Mesenchymal stem cell (in vitro differentiated cells and primary cell): ENCODE measurements at regions not wholly inside any gene's neighbourhood (a gene's known extent, or its start where the extent isn't known, plus 50 kb on each side); places are given as distances from the start of the nearest gene placed in this dataset.

Experiments used
- DNase-seq: peaks from one replicate; pipeline ENCODE4 v3.0.0-alpha.2; 2013
- H2AFZ ChIP-seq: one replicate; pipeline ENCODE4 v1.6.1; 2013; ENCODE audit warnings: low read depth, mild to moderate bottlenecking, control low read depth, inconsistent platforms, low read length, moderate library complexity
- H2AK5ac ChIP-seq: 2 replicates; pipeline ENCODE4 v1.6.1; 2013; ENCODE audit warnings: low read length, moderate library complexity, mild to moderate bottlenecking, inconsistent platforms; ENCODE audit not compliant: severe bottlenecking
- H2BK120ac ChIP-seq: one replicate; pipeline ENCODE4 v1.6.1; 2013; ENCODE audit warnings: low read depth, mild to moderate bottlenecking, inconsistent platforms, low read length, moderate library complexity
- H2BK12ac ChIP-seq, 2 experiments: one replicate each; pipeline ENCODE4 v1.6.1; 2013; ENCODE audit warnings: inconsistent platforms in 2 of 2, low read length in 2 of 2, mild to moderate bottlenecking in 2 of 2, moderate library complexity in 2 of 2, control low read depth in 1 of 2
- H2BK15ac ChIP-seq: one replicate; pipeline ENCODE4 v1.6.1; 2013; ENCODE audit warnings: mild to moderate bottlenecking, low read depth, inconsistent platforms; ENCODE audit not compliant: poor library complexity, severe bottlenecking
- H2BK5ac ChIP-seq: 2 replicates; pipeline ENCODE4 v1.6.1; 2013; ENCODE audit warnings: low read depth, mild to moderate bottlenecking, low read length, control low read depth, inconsistent platforms; ENCODE audit not compliant: poor library complexity, severe bottlenecking
- H3K14ac ChIP-seq, 2 experiments: one replicate each; pipeline ENCODE4 v1.6.1; 2013; ENCODE audit warnings: inconsistent platforms in 2 of 2, low read length in 2 of 2, control low read depth in 1 of 2, mild to moderate bottlenecking in 1 of 2, moderate library complexity in 1 of 2
- H3K18ac ChIP-seq, 2 experiments: one replicate each; pipeline ENCODE4 v1.6.1; 2013; ENCODE audit warnings: inconsistent platforms in 2 of 2, low read length in 2 of 2, control low read depth in 1 of 2, low read depth in 1 of 2, mild to moderate bottlenecking in 1 of 2
- H3K23ac ChIP-seq, 2 experiments: one replicate each; pipeline ENCODE4 v1.6.1; 2013; ENCODE audit warnings: inconsistent platforms in 2 of 2, low read length in 2 of 2, mild to moderate bottlenecking in 2 of 2, moderate library complexity in 2 of 2, control low read depth in 1 of 2
- H3K27ac ChIP-seq: 2 replicates; pipeline ENCODE4 v1.5.1; 2013; ENCODE audit warnings: mild to moderate bottlenecking, moderate library complexity, low read length, control low read depth, inconsistent platforms; ENCODE audit not compliant: poor library complexity, severe bottlenecking
- H3K27me3 ChIP-seq, 2 experiments: 2 replicates each; pipeline versions ENCODE4 v1.6.1 to v1.7.0; 2013; ENCODE audit warnings: low read length in 2 of 2, mild to moderate bottlenecking in 2 of 2, moderate library complexity in 2 of 2, control low read depth in 1 of 2, inconsistent platforms in 1 of 2; ENCODE audit not compliant: control insufficient read depth in 1 of 2, insufficient read depth in 1 of 2
- H3K36me3 ChIP-seq, 2 experiments: 2 replicates each; pipeline versions ENCODE4 v1.6.1 to v1.7.0; 2013; ENCODE audit warnings: low read length in 2 of 2, control low read depth in 1 of 2, inconsistent platforms in 1 of 2, low read depth in 1 of 2, mild to moderate bottlenecking in 1 of 2; ENCODE audit not compliant: insufficient read depth in 2 of 2, control insufficient read depth in 1 of 2
- H3K4ac ChIP-seq, 2 experiments: one replicate each; pipeline ENCODE4 v1.6.1; 2013; ENCODE audit warnings: inconsistent platforms in 2 of 2, low read length in 2 of 2, mild to moderate bottlenecking in 2 of 2, moderate library complexity in 2 of 2, control low read depth in 1 of 2, low read depth in 1 of 2
- H3K4me1 ChIP-seq: 2 replicates; pipeline ENCODE4 v1.6.1; 2013; ENCODE audit warnings: low read depth, low read length, control low read depth; ENCODE audit not compliant: control insufficient read depth, insufficient read depth
- H3K4me2 ChIP-seq: 2 replicates; pipeline ENCODE4 v1.6.1; 2013; ENCODE audit warnings: low read length, mild to moderate bottlenecking, inconsistent platforms; ENCODE audit not compliant: poor library complexity, severe bottlenecking
- H3K4me3 ChIP-seq, 2 experiments: 2 replicates each; pipeline versions ENCODE4 v1.5.1 to v1.7.0; 2013; ENCODE audit warnings: low read length in 2 of 2, mild to moderate bottlenecking in 2 of 2, control low read depth in 1 of 2, low read depth in 1 of 2; ENCODE audit not compliant: insufficient read depth in 1 of 2
- H3K79me1 ChIP-seq: replicated peaks from 2 replicates; pipeline ENCODE4 v1.6.1; 2013; ENCODE audit warnings: mild to moderate bottlenecking, control low read depth, low read length, inconsistent platforms; ENCODE audit not compliant: poor library complexity, severe bottlenecking
- H3K9ac ChIP-seq: 2 replicates; pipeline ENCODE4 v1.7.0; 2013; ENCODE audit warnings: mild to moderate bottlenecking, low read length, moderate library complexity
- H3K9me3 ChIP-seq: 2 replicates; pipeline ENCODE4 v1.7.0; 2013; ENCODE audit warnings: mild to moderate bottlenecking, low read length; ENCODE audit not compliant: control insufficient read depth
- H4K8ac ChIP-seq: one replicate; pipeline ENCODE4 v1.6.1; 2013; ENCODE audit warnings: inconsistent platforms, mild to moderate bottlenecking, low read length, moderate library complexity
- H4K91ac ChIP-seq: one replicate; pipeline ENCODE4 v1.6.1; 2013; ENCODE audit warnings: mild to moderate bottlenecking, low read length, inconsistent platforms
- WGBS: methylation state at CpG from one replicate; pipeline ENCODE4 v1.1.7; 2013; ENCODE audit warnings: mixed read lengths; 5-methylcytosine and 5-hydroxymethylcytosine counted together

GRCh38 chr4:28351102-28351501 lies 1490.5 kb downstream of the STIM2 start:
- no peaks in the 10 kb centered on the region for H3K36me3 ChIP-seq
- no peak overlapping the region for H3K18ac ChIP-seq
- DNase-seq, result no peak
- H3K27ac ChIP-seq, result no peak overlapping the region
- H2BK120ac ChIP-seq, result no peak overlapping the region
- no peaks in the 10 kb centered on the region for H3K9me3 ChIP-seq
- H4K8ac ChIP-seq, result no peak overlapping the region
- H3K14ac ChIP-seq, result no peak overlapping the region
- H3K4me2 ChIP-seq, result no peak overlapping the region
- H3K79me1 ChIP-seq, result no peaks in the 10 kb centered on the region
- H3K27me3 ChIP-seq, result no peaks in the 10 kb centered on the region
- H2BK15ac ChIP-seq, result no peak overlapping the region
- H2AFZ ChIP-seq, result no peak overlapping the region
- no peak overlapping the region for H3K4ac ChIP-seq
- 0% methylated on average over 1 of the region's 1 CpG for WGBS
- H4K91ac ChIP-seq, result no peak overlapping the region
- H2AK5ac ChIP-seq, result no peak overlapping the region
- H2BK5ac ChIP-seq, result no peak overlapping the region
- no peak overlapping the region for H3K23ac ChIP-seq
- no peak overlapping the region for H3K9ac ChIP-seq
- no peak overlapping the region for H3K4me3 ChIP-seq
- no peak overlapping the region for H2BK12ac ChIP-seq
- H3K4me1 ChIP-seq, result no peaks in the 10 kb centered on the region

GRCh38 chr4:28351826-28352225 lies 1491.2 kb downstream of the STIM2 start:
- Histone ChIP-seq H4K8ac (no peak overlapping the region), H3K27me3 (no peaks in the 10 kb centered on the region), H3K18ac (no peak overlapping the region), H2BK12ac (no peak overlapping the region), H2AFZ (no peak overlapping the region), H2BK15ac (no peak overlapping the region), H3K9ac (no peak overlapping the region), H3K9me3 (no peaks in the 10 kb centered on the region), H2BK120ac (peak overlapping the region; percentile 59), H3K27ac (no peak overlapping the region), H2AK5ac (no peak overlapping the region), H4K91ac (no peak overlapping the region), H3K23ac (no peak overlapping the region), H3K4me1 (no peaks in the 10 kb centered on the region), H3K36me3 (no peaks in the 10 kb centered on the region), H3K4me3 (no peak overlapping the region), H3K79me1 (no peaks in the 10 kb centered on the region), H3K14ac (no peak overlapping the region), H3K4ac (no peak overlapping the region), H2BK5ac (no peak overlapping the region), H3K4me2 (no peak overlapping the region)
- WGBS, result 93% methylated on average over 4 of the region's 4 CpGs
- DNase-seq, result no peak

GRCh38 chr4:28354880-28355656 lies 1494.4 kb downstream of the STIM2 start:
- H3K18ac ChIP-seq, result no peak overlapping the region
- no peak overlapping the region for H2BK5ac ChIP-seq
- H2BK12ac ChIP-seq, result no peak overlapping the region
- H3K79me1 ChIP-seq, result no peaks in the 10 kb centered on the region
- H3K23ac ChIP-seq, result no peak overlapping the region
- H2AFZ ChIP-seq, result no peak overlapping the region
- no peak overlapping the region for H3K14ac ChIP-seq
- no peaks in the 10 kb centered on the region for H3K9me3 ChIP-seq
- no peak overlapping the region for H4K91ac ChIP-seq
- no peaks in the 10 kb centered on the region for H3K27me3 ChIP-seq
- H2BK120ac ChIP-seq, result no peak overlapping the region
- no peak overlapping the region for H3K27ac ChIP-seq
- no peak overlapping the region for H4K8ac ChIP-seq
- no peak overlapping the region for H2AK5ac ChIP-seq
- H3K4me2 ChIP-seq, result no peak overlapping the region
- no peak overlapping the region for H3K4me3 ChIP-seq
- no peak for DNase-seq
- 68% methylated on average over 1 of the region's 1 CpG for WGBS
- H3K4me1 ChIP-seq, result no peaks in the 10 kb centered on the region
- H3K36me3 ChIP-seq, result no peaks in the 10 kb centered on the region
- H3K4ac ChIP-seq, result no peak overlapping the region
- H3K9ac ChIP-seq, result no peak overlapping the region
- no peak overlapping the region for H2BK15ac ChIP-seq

GRCh38 chr4:28357990-28358389 lies 1497.3 kb downstream of the STIM2 start:
- H3K9ac ChIP-seq, result no peak overlapping the region
- WGBS, result 78% methylated on average over 3 of the region's 4 CpGs

More at GRCh38 chr4:28357990-28358389, 1497.3 kb downstream of the STIM2 start:
- H3K18ac ChIP-seq, result no peak overlapping the region
- no peaks in the 10 kb centered on the region for H3K79me1 ChIP-seq
- H3K27ac ChIP-seq, result no peak overlapping the region
- no peak overlapping the region for H3K4me2 ChIP-seq
- no peak overlapping the region for H3K4me3 ChIP-seq
- H2AK5ac ChIP-seq, result no peak overlapping the region
- H4K91ac ChIP-seq, result no peak overlapping the region
- no peak overlapping the region for H3K23ac ChIP-seq
- no peak overlapping the region for H2BK120ac ChIP-seq
- DNase-seq, result no peak
- no peak overlapping the region for H2AFZ ChIP-seq
- H3K36me3 ChIP-seq, result no peaks in the 10 kb centered on the region
- H2BK5ac ChIP-seq, result no peak overlapping the region
- H3K14ac ChIP-seq, result no peak overlapping the region
- H2BK12ac ChIP-seq, result no peak overlapping the region
- no peak overlapping the region for H4K8ac ChIP-seq
- H2BK15ac ChIP-seq, result no peak overlapping the region
- no peaks in the 10 kb centered on the region for H3K9me3 ChIP-seq
- no peaks in the 10 kb centered on the region for H3K27me3 ChIP-seq
- H3K4ac ChIP-seq, result no peak overlapping the region
- no peaks in the 10 kb centered on the region for H3K4me1 ChIP-seq
